CD14-positive monocyte (primary cell): ENCODE measurements at regions not wholly inside any gene's neighbourhood (a gene's known extent, or its start where the extent isn't known, plus 50 kb on each side); places are given as distances from the start of the nearest gene placed in this dataset.

Source experiments
- DNase-seq, 3 donors: peaks; one replicate each; pipeline ENCODE4 v3.0.0-alpha.2; 2011 to 2022
- H2AFZ ChIP-seq: 2 replicates; pipeline ENCODE4 v1.6.0; 2012; ENCODE audit warnings: mild to moderate bottlenecking, low read depth, low read length, inconsistent platforms; ENCODE audit not compliant: insufficient read depth, poor library complexity, severe bottlenecking
- H3K27ac ChIP-seq, 2 donors: 1 replicate in 1 of 2; 2 replicates in 1 of 2; pipeline ENCODE4 v1.5.1; 2012 to 2013; ENCODE audit warnings: low read length in 2 of 2, control low read depth in 1 of 2, inconsistent platforms in 1 of 2, low read depth in 1 of 2, mild to moderate bottlenecking in 1 of 2
- H3K27me3 ChIP-seq, 2 donors: one replicate each; pipeline versions ENCODE4 v1.6.0 to v1.6.1; 2011 to 2013; ENCODE audit warnings: low read length in 2 of 2; ENCODE audit not compliant: control insufficient read depth in 2 of 2, insufficient read depth in 2 of 2
- H3K36me3 ChIP-seq, 2 donors: replicated peaks in 1 of 2; 1 replicate in 1 of 2; 2 replicates in 1 of 2; pipeline versions ENCODE4 v1.5.1 to v1.6.1; 2012 to 2013; ENCODE audit warnings: low read length in 2 of 2, control low read depth in 1 of 2, inconsistent platforms in 1 of 2, mild to moderate bottlenecking in 1 of 2; ENCODE audit not compliant: insufficient read depth in 2 of 2, control insufficient read depth in 1 of 2
- H3K4me1 ChIP-seq, 2 donors: 1 replicate in 1 of 2; 2 replicates in 1 of 2; pipeline versions ENCODE4 v1.5.1 to v1.6.1; 2012 to 2013; ENCODE audit warnings: low read length in 2 of 2, control low read depth in 1 of 2, inconsistent platforms in 1 of 2, mild to moderate bottlenecking in 1 of 2, moderate library complexity in 1 of 2; ENCODE audit not compliant: insufficient read depth in 2 of 2, control insufficient read depth in 1 of 2
- H3K4me2 ChIP-seq: replicated peaks from 2 replicates; pipeline ENCODE3; 2012; ENCODE audit warnings: low read length, moderate library complexity, mild to moderate bottlenecking; ENCODE audit not compliant: poor library complexity, severe bottlenecking; ENCODE audit errors: extremely low read depth
- H3K4me3 ChIP-seq, 3 experiments: fragments of 200-600 bp in 1 of 3; sonication (generic) in 1 of 3; replicated peaks in 1 of 3; 1 replicate in 2 of 3; 2 replicates in 1 of 3; pipeline ENCODE4 v1.5.1; 2011 to 2013; ENCODE audit warnings: low read length in 3 of 3, mild to moderate bottlenecking in 3 of 3, control low read depth in 2 of 3, low read depth in 2 of 3, inconsistent platforms in 1 of 3, moderate library complexity in 1 of 3
- H3K79me2 ChIP-seq: 2 replicates; pipeline ENCODE4 v1.6.0; 2012; ENCODE audit warnings: mild to moderate bottlenecking, control low read depth, inconsistent platforms, low read length, moderate library complexity; ENCODE audit not compliant: insufficient read depth
- H3K9ac ChIP-seq: 2 replicates; pipeline ENCODE4 v1.6.0; 2017; ENCODE audit warnings: low read length, mild to moderate bottlenecking; ENCODE audit not compliant: insufficient read depth, poor library complexity, severe bottlenecking
- H3K9me3 ChIP-seq, 2 donors: replicated peaks in 1 of 2; 1 replicate in 1 of 2; 2 replicates in 1 of 2; pipeline versions ENCODE4 v1.5.1 to v1.6.1; 2012 to 2013; ENCODE audit warnings: low read length in 2 of 2, control low read depth in 1 of 2; ENCODE audit not compliant: control insufficient read depth in 1 of 2, insufficient read depth in 1 of 2
- H4K20me1 ChIP-seq: 2 replicates; pipeline ENCODE4 v1.6.0; 2012; ENCODE audit warnings: mild to moderate bottlenecking, low read length, control low read depth, moderate library complexity; ENCODE audit not compliant: insufficient read depth
- H3K27ac Mint-ChIP-seq, 7 donors: one replicate each; pipeline ENCODE4 v1.8.0; 2020; ENCODE audit warnings: mild to moderate bottlenecking in 7 of 7, mixed read lengths in 7 of 7, moderate library complexity in 6 of 7, inconsistent platforms in 2 of 7
- H3K27me3 Mint-ChIP-seq, 3 donors: one replicate each; pipeline ENCODE4 v1.8.0; 2021 to 2022; ENCODE audit warnings: low read depth in 3 of 3, mild to moderate bottlenecking in 3 of 3, mixed read lengths in 3 of 3, moderate library complexity in 3 of 3, inconsistent platforms in 1 of 3
- H3K36me3 Mint-ChIP-seq, 2 donors: one replicate each; pipeline ENCODE4 v1.8.0; 2020; ENCODE audit warnings: mixed read lengths in 2 of 2, inconsistent platforms in 1 of 2, mild to moderate bottlenecking in 1 of 2
- H3K4me1 Mint-ChIP-seq: one replicate; pipeline ENCODE4 v1.8.0; 2020; ENCODE audit warnings: mild to moderate bottlenecking, mixed read lengths
- H3K4me3 Mint-ChIP-seq, 2 donors: one replicate each; pipeline ENCODE4 v1.8.0; 2020; ENCODE audit warnings: mild to moderate bottlenecking in 2 of 2, mixed read lengths in 2 of 2, moderate library complexity in 1 of 2
- H3K9me3 Mint-ChIP-seq, 7 donors: one replicate each; pipeline ENCODE4 v1.8.0; 2020 to 2022; ENCODE audit warnings: mixed read lengths in 7 of 7, mild to moderate bottlenecking in 6 of 7, moderate library complexity in 6 of 7, inconsistent platforms in 2 of 7
- WGBS: methylation state at CpG from one replicate; pipeline ENCODE4 v1.1.5; 2013; ENCODE audit warnings: missing lambda C conversion rate; ENCODE audit not compliant: insufficient coverage; 5-methylcytosine and 5-hydroxymethylcytosine counted together
- intact Hi-C, 2 donors: fragments of 100-400 bp; cut with micrococcal nuclease; formaldehyde crosslinking; loops; one replicate each; pipeline versions ENCODE4 v1.15.0 to v1.15.1; 2023
- TF ChIP-seq, protein P1 (sequence below): fragments of 200-600 bp; IDR thresholded peaks from one replicate; pipeline ENCODE4 v1.8.0; 2022; ENCODE audit warnings: antibody characterized with exemption, mild to moderate bottlenecking

DNA sequence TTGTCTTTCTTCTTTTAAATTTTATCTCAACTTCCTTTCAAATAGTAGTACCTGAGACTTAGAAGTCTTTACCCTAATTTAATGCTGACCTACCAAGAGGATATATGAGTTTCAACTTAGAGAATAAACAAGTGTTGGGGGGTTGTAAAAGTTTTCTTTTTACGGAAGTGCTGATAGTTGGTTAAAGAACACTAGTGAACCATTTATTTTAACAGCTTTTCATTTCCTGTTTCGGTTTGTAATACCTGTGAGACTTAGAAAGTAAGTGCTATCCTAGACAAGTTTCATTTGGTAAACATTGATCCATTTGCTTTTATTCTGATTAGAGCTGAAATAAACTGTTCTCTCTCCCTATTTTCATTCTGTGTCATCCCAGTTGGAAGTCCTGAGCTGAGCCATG, 683.1 kb upstream of the SORCS1 start:
- Histone ChIP-seq H3K27me3 (no peaks in the 10 kb centered on the region), H3K36me3 (no peaks in the 10 kb centered on the region), H3K9ac (no peak overlapping the region), H3K27ac (no peak overlapping the region), H4K20me1 (no peaks in the 10 kb centered on the region), H3K79me2 (no peaks in the 10 kb centered on the region), H3K4me2 (no peak overlapping the region), H3K4me3 (no peak overlapping the region), H3K4me1 (no peaks in the 10 kb centered on the region), H2AFZ (no peak overlapping the region), H3K9me3 (no peaks in the 10 kb centered on the region)
- H3K4me1 Mint-ChIP-seq = no peaks in the 10 kb centered on the region
- no CpG with 5 or more reads among the region's 2 CpGs for WGBS
- H3K27ac Mint-ChIP-seq = no peak overlapping the region
- no peaks in the 10 kb centered on the region for H3K27me3 Mint-ChIP-seq
- intact Hi-C loops = no loop called here
- no peak for DNase-seq
- H3K36me3 Mint-ChIP-seq = no peaks in the 10 kb centered on the region
- TF ChIP-seq, protein P1, sequence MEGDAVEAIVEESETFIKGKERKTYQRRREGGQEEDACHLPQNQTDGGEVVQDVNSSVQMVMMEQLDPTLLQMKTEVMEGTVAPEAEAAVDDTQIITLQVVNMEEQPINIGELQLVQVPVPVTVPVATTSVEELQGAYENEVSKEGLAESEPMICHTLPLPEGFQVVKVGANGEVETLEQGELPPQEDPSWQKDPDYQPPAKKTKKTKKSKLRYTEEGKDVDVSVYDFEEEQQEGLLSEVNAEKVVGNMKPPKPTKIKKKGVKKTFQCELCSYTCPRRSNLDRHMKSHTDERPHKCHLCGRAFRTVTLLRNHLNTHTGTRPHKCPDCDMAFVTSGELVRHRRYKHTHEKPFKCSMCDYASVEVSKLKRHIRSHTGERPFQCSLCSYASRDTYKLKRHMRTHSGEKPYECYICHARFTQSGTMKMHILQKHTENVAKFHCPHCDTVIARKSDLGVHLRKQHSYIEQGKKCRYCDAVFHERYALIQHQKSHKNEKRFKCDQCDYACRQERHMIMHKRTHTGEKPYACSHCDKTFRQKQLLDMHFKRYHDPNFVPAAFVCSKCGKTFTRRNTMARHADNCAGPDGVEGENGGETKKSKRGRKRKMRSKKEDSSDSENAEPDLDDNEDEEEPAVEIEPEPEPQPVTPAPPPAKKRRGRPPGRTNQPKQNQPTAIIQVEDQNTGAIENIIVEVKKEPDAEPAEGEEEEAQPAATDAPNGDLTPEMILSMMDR = no peak
- H3K4me3 Mint-ChIP-seq = no peak overlapping the region
- H3K9me3 Mint-ChIP-seq = peaks cover 0 to 4% (median 0%) of the 10 kb centered on the region in 7 donors

DNA sequence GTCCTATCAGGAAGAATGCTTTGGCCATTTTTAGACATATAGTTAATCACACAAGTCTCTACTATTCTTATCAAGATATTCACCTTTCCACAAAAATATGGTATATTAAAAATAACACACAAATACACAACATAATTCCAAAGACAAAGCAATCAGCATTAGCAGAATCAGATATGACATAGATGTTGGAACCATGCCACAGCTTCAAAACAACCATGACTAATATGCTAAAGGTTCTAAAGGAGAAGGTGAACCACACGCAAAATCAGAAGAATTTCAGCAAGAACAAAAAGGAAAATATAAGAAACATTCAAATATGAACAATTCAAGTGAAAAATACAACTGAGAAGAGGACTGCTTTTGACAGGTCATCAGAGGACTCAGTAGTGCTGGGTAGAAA, 670.2 kb upstream of the SORCS1 start:
- Mint-ChIP-seq H3K4me1 (no peaks in the 10 kb centered on the region), H3K27me3 (peaks cover 0 to 1% (median 0%) of the 10 kb centered on the region in 3 donors), H3K4me3 (no peak overlapping the region), H3K36me3 (no peaks in the 10 kb centered on the region), H3K9me3 (peaks cover 0 to 5% (median 0%) of the 10 kb centered on the region in 7 donors), H3K27ac (no peak overlapping the region)
- TF ChIP-seq, protein P1 = no peak
- no peak overlapping the region for H3K9ac ChIP-seq
- no CpG with 5 or more reads among the region's 1 CpG for WGBS
- H3K27ac ChIP-seq = no peak overlapping the region
- intact Hi-C loops = no loop called here
- no peak overlapping the region for H2AFZ ChIP-seq
- no peak for DNase-seq
- no peaks in the 10 kb centered on the region for H3K4me1 ChIP-seq
- H3K9me3 ChIP-seq = no peaks in the 10 kb centered on the region
- H4K20me1 ChIP-seq = no peaks in the 10 kb centered on the region
- H3K79me2 ChIP-seq = no peaks in the 10 kb centered on the region
- no peaks in the 10 kb centered on the region for H3K36me3 ChIP-seq
- no peak overlapping the region for H3K4me2 ChIP-seq
- H3K27me3 ChIP-seq = no peaks in the 10 kb centered on the region
- no peak overlapping the region for H3K4me3 ChIP-seq
